Stimulated activated CD8-positive, alpha-beta memory T cell treated with anti-CD3 and anti-CD28 coated beads, Interleukin-15, amount 100 ng/mL, for 1 hour (primary cell): ENCODE measurements at regions not wholly inside any gene's neighbourhood (a gene's known extent, or its start where the extent isn't known, plus 50 kb on each side); places are given as distances from the start of the nearest gene placed in this dataset.

Source experiments
- DNase-seq: peaks from one replicate; pipeline ENCODE4 v3.0.0-alpha.2; 2020; ENCODE audit warnings: low read depth

DNA sequence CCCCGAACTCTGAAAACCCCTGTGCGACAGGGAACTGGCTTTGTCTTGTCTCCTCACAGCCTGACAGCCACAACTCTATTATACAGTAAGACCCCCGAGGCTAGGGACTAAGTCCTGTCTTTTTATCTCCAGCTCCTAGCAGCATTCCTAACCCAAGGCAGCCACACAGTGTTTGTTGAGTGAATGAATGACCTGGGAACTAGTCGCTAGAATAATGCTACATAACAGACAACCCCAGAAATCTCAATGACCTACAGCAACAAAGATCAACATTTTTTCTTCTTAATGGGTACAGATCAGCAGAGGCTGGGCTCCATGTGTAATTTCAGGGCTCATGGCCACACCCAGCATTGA, 71.4 kb upstream of the TNRC6C start:
- no peak for DNase-seq

DNA sequence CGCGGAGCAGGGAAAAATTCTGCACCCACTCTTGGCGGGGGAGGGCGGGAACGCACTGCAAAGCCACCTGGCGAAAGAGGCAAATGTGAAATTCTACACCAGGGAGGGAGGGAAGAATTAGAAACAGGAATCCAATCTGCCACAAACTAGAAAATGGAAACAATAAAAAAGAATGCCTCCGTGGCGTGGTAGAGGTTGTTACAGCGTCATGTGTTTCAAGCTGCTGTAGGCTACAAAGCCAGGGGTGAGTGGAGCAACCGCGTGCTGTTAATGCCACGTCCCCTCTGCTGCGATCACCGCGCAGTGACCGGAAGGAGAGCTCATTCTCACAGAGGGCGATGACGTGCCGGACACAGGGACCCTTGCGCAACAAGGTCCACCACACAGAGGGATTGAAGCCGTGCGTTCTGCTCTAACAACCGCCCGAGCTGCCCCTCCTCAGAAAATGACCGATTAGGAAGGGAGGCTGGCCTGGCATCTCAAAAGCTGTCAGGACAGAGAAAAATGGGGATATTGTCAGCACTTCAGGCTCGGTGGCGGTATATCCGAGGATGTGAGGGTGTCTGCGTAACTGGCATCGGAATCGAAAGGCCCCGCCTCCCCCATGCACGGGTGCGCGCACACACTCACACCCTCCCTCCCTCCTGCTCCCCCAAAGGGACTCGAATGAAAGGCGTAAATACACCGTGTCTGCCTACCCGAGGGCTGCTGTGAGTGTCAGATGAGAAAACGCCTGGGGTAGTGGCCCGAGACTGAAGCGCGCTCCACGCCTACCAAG, 70.8 kb upstream of the TNRC6C start:
- DNase-seq, result peak; percentile 48

DNA sequence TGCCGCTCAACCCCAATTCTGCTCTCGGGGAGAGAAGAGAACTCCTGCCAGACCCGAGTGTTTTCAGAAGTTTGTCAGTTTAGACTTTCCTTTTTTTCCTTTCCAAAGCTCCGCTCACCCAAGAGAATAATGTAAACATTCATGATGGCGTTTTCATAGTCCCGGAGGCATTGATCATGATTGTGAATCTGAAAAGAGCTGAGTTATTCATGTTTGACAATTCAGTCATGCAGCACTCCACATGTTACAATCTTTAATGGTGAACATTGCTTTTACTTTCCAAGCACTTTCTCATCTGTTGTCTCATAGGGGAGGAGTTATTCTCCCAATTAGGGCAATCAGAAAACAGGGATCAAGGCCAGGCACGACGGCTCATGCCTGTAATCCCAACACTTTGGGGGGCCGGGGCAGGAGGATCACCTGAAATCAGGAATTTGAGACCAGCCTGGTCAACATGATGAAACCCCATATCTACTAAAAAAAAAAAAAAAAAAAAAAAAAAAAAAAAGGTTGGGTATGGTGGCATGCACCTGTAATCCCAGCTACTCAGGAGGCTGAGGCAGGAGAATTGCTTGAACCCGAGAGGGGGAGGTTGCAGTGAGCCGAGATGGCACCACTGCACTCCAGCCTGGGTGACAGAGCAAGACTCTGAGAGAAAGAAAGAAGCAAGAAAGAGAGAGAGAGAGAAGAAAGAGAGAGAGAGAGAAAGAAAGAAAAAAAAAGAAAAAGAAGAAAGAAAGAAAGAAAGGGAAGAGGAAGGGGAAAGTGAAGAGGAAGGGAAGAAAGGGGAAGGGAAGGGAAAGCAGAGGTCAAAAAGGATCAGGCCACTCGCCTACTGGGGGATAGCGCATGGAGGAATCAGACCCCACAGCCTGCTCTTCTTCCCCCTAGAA, 70.0 kb upstream of the TNRC6C start:
- DNase-seq, result no peak

DNA sequence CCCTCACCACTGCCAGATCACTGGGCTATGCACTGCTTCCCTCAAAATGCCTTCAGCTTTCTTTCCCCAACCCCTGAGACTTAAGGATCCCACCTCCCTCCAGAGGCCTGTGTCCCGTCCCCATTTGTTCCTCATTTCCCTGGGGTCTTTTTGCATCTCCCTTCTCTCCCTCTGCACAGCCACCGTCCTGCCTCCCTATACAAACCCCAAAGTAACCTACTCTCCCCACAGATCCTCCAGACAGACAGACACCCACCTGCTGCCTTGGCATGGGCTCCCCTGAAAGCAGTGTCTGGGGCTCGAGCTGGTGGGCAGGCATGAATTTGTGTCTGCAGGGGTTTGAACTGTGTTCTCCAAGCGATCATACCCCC, 69.4 kb upstream of the TNRC6C start:
- DNase-seq, result no peak

DNA sequence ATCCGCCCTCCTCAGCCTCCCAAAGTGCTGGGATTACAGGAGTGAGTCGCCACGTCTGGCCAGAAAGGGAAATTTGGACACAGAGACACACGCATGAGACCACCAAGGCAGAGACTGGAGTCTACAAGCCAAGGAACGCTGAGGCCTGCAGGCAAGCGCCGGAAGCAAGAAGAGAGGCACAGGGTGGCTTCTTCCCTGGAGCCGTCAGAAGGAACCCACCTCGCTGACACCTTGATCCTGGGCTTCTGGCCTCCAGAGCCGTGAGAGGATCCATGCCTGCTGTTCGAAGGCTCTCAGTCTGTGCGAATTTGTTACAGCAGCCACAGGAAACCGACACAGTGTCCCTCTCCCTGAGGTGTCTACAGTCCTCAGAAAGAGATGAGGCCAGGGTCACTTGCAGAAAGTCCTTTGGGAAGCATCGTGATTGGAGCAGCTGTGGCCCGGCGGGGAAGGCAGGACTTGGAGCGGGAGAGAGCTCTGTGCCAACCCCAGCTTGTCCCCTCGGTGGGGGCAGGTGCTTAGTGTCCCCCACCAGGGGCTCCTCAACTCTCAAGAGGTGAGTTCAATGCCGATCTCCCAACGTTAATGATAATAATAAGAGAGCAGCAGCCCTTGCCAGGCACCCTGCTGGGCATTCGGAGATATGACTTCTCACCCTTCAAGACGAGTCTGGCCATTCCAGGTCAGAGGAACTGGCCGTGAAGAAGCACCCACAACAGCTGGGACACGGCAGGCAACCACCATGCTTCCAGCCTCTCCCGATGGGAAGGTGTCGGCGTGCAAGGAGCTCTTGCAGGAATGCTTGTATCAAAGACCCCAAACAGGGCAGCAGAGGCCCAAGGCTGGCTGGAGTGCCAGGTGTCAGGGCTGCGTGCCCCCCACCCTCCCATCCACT, 68.4 kb upstream of the TNRC6C start:
- DNase-seq, result no peak

DNA sequence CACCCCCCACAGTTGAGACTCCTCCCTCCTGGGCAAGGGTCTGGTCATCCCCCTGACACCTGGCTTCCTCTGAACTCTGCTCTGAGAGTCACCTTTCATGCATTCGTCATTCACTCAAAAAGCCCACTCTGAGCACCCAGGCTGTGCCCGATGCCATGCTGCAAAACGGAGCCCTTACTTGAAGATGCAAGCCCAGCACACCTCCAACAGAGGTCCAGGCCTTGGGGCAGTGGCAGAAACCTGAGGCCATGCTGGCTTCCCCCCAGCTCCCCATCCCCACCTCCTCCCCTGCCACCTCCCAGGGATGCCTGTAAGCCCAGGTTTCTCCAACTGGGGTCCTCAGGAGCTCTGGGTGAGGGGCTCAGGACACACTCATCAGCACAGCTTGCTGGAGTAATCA, 67.7 kb upstream of the TNRC6C start:
- DNase-seq, result no peak

DNA sequence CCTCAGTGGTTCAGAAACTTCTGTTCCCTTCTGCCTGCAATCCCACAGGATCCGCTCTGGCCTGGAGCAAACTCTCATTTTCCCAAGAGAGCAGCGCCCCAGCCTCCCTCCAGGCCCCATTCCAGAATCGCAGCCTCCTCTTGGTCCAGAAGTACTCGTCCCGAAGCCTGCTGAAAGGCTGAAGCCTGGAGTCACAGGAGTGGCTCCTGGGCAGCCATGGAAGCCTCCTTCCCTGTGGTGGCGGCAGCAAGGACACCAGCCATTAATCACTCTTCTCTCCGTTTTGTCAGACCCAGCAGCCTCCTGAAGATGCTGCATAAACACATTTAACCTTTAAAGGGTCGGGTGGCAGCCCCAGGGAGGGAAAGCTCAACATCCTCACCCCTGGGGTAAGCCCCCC, 66.9 kb upstream of the TNRC6C start:
- no peak for DNase-seq

DNA sequence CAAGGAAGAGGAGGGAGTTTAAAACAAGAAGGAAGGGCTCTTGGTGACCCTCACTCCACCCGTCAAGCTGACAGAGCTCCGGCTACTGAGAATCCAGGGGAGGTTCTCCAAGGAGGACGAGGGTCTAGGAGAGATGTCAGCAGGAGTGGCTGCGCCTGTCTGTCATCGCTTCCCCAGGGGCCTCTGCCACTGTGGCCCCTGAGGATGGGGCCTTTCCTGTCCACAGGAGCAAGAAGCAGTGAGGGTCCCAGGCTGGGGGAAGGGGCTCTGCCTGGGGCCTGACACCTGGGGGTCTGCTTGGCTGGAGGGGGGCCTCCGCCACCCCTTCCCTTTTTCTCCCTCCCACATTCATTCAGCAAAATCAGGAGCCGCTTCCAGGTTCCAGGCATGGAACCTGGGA, 66.5 kb upstream of the TNRC6C start:
- no peak for DNase-seq

DNA sequence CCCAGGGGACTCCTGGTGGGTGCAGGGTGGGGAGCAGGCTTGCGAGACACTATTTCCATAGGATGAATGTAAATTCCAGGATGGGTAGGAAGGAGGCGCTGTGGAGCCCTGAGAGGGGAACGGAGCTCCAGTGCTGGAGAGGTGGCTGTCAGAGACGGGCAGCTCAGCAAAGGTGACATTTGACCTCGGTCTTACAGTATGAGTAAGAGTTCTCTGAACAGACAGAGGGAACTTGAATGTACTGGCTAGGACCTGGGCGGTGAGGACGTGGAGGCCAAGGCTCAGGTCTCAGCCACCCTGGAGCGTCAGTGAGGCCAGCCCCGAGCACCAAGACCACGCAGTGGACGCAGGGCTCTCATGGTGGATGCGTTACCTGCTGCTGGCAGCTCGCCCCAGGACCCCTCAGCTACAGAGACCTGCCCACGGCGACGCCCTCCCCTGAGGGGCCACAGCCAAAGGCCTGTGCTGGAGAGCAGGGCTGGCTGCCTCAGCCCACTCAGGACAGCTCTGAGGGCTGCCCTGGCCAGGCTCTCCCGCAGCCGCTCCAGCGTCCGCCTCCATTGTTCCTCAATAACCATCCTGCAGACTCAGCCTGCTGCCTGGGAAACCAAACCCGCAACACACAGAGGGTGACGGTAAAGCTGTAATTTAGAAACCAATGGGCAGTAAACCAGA, 65.9 kb upstream of the TNRC6C start:
- DNase-seq, result no peak

DNA sequence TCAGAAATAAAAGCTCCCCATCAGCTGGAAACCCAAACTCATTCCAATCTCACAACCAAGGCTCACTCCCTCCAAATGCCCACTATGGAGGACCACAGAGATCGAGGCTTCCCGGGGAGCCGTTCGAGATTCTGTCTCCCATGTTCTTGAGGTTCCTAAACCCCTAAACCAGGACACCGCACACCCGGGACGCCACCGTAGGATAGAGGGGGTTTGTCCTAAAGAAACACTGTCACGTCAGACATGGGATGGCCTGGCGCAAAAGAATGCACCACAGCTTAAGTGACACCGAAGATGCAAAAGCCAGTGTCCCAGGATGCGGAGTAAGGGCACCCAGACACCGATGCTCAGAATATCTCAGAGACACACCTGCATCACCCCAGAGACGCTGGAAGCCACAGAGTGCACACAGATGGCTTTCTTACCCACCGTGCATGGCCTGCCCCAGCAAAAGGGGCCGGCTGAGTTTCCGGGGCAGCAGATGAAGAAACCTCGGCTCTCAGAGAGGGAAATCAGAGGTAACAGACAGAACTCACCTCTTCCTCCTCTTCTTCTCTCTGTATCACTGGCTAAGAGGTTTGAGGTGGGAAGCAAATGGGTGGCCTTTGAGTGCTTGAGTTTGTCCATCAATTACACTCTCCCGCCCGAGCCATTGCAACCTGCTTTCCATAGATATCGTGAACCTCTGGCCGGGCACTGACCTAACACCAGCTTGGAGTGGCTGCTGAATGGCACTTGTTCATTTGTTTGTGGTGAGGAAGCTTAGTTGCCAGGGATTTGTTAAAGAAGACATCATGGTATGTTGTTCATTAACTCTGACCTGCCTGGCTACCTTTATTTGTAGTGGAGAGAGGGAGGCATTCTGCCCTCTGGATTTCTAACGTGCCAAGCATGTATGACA, 65.1 kb upstream of the TNRC6C start:
- no peak for DNase-seq

DNA sequence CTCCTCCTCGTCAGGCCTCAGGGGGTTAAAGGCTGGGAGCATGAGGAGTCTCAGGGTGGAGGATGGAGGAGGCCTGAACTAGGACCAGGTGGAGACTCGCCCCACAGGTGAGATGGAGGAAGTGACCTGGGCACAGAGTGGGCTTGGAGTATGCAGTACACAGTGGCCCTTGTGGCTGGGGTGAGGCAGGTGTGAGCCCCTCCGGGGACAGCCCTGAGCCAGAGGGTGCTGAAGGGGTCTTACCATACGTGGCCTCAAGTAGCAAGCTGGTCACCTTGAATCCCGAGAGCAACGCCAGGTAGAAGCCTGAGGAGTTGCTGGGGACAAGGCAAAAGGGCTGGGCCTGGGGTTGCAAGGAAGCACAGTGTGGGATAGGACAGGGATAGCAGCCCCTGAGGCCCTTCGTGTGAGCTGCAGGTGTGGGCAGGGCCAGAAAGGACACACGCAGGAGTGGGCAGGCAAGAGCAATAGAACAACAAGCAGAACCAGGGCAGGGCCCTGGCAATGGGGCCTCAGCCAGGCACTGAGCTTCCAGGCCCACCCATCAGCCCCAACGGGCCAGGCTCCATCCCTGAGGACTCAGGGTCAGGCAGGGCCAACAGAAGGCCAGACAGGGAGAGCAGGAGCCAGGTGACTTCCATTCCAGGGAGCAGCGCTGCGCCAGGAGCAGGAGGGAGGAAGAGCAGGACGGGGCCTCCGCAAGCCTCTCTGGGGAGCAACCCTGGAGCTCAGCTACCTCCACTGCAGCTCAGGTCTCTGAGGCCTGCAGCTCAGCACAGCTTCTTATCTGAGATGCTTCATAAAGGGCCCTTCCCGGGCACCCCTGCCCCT, 64.2 kb upstream of the TNRC6C start:
- no peak for DNase-seq

DNA sequence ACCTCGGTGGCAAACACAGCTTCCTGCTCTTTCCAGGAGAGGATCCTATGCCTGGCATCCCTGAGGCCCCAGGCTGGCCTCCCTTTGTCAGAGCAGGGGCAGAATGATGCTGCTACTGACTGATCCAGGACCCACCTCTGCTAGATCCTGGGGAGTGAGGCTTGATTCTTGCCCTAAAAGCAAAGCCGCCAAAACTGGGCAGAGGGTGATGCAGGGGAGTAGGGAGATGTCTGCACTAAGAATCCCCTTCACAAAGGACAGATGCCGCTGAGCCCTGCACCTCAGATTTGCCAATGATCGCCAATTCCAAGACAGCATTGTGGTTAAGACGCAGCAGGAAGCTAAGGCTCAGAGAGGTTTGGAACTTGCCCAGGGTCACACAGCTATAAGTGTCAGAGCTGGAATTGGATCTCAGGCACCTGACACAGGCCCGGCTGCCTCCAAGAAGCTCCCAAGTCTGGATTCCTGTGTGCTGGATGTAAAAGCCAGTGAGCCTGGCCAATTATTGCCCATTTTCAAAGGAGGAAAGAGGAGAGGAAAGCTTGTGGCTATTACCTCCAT, 60.7 kb upstream of the TNRC6C start:
- DNase-seq, result no peak

DNA sequence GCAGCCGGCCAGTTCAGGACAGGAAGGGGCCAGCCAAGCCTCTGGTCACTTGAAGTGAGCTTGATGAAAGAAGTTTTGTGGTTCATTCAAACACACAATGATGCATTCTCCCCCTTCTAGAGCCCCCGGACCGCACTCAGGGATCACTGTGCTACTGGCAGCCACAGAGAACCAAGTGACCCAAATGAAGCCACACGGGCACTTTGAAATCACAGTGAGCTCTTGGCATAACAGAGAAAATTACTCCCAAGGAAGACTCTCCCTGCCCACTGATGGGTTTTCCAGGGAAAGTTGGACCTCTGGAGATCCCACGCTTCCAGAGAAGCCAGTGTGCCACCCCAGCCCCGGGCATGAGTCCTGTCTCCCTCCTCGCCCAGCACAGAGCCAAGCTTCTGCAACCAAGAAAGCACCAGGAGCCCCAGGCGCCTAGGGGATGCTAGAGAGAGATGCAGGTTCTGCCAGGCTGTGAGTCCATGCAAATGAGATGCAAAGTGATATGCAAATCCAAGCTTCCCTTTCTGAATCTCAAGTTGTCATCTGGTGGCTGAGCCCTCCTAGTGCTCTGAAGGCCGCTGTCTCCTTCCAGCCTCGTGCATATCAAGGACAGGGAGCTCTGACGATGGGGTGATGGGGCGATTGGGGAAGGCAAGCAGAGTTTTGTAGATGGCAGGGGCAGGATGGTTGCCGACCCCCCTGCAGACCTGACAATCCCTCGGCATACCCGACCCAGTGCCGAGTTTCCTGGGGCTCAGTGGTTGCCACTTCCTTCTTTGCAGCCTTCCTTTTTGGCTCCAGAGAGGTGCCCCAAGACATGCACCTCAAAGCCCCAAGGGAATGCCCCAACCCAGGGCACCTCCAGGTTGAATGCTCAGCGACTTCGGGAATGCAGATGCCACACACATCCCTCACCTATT, 59.7 kb upstream of the TNRC6C start:
- no peak for DNase-seq

DNA sequence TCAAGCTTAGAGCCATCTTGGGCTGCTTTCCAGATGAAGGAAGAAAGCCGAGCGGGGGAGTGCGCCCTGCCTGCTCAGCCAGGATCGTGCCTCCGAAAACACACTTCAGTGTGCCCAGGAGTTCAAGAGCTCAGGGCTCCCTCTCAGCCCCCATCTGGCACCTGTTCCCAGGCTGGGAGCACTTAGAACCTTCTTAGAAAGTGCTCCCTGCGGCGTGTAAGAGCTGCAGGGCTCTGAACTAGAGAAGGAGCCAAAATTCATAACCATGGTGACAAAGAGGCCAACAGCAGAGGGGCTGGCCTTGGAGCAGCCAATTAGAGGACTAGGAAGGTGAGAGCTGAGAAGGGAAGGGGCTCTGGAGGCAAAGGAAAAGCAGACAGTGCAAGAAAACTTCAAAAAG, 59.0 kb upstream of the TNRC6C start:
- no peak for DNase-seq

DNA sequence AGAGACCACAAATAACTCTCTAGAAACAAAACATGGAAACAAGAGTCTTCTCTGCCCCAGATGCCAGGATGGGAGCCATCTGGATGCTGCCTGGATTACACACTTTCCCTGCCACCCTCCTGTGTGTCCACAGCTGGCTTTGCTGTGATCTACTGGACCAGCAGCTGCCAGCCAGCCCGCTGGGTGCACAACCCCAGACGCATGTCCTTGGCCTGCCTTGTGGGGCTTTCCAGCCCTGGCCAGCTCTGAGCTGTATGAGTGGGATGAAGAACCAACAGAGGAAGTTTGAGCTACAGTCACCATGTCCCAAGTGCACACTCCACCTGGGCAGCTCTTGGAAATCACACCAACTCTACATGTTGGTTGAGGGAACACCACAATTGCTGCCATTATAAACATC, 57.0 kb upstream of the TNRC6C start:
- DNase-seq, result no peak

DNA sequence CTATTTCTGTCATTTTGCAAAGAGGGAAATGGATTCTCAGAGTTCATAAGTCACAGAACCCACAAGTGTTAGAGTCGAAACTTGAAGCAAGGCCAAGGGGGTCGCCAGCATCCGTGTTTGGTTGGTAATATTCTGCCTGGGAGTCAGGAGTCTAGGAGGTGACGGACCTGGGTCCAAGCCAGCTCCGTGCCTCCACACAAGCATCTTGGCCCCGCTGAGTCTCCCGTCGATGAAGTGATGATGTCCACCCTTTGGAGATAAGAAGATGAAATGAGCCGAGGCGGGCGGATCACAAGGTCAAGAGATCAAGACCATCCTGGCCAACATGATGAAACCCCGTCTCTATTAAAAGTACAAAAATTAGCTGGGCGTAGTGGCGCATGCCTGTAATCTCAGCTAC, 53.2 kb upstream of the TNRC6C start:
- DNase-seq, result no peak

DNA sequence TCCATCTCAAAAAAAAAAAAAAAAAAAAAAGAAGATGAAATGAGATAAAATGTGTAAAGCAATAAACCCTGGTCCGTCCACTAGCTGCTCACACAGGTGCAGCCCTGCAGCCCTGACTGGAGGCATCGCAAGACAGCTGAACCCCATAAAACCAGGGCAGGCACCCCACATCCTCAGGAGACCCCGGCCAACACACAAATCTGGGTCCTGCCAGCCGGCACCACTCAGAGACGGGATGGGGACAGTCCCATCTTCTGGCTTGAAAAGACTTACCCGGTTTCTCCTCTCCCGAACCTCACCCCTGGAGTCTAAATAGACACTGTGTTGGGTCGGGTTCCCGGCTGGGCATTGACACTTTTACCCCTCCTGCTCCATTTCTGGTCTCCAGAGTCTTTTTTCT, 52.7 kb upstream of the TNRC6C start:
- no peak for DNase-seq

DNA sequence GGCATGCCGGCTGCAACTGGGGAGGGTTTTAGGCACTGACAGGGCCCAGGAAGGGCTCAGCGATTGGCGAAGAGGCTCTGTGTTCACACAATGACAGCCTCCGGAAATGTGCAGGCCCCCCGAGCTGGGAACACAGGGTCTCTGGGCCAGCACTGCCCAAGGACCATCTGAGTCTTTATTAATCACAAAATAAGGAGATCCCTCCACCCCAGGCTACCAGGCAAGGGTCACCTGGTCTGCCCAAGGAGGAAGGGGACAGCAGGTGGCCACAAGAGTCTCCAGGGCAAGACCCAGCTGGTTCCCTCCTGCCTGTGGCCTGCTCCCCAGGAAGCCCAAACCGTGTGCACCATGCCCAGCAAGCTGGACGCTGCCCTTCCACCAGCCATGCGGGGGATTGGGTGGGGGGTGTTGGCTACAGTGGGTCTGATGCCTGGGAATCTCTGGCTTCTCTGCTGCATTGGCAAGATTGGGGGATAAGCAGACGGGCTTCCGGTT, 52.1 kb upstream of the TNRC6C start:
- DNase-seq, result no peak
